Activated CD4-positive, alpha-beta memory T cell treated with anti-CD3 and anti-CD28 coated beads, Interleukin-2, amount 10 ng/mL, durations not matched to agents 7 days and 5 days (primary cell): ENCODE measurements at regions not wholly inside any gene's neighbourhood (a gene's known extent, or its start where the extent isn't known, plus 50 kb on each side); places are given as distances from the start of the nearest gene placed in this dataset.
"Not testable (repeated sequence)": the region's sequence is repeated elsewhere in the genome, so short reads cannot be mapped to it uniquely, and the experiment has no call there.

Experiments
- CTCF ChIA-PET: fragments of 350-600 bp; sonication (Branson Sonifier 250); formaldehyde crosslinking; loops from one replicate; lab custom pipeline; 2021; ENCODE audit warnings: antibody characterized with exemption, inconsistent platforms; lab: Charles Lee
- POLR2A ChIA-PET: fragments of 350-600 bp; sonication (Branson Sonifier 250); formaldehyde crosslinking; loops from one replicate; lab custom pipeline; 2021; ENCODE audit warnings: antibody characterized with exemption; lab: Charles Lee
- DNase-seq: peaks from one replicate; pipeline ENCODE4 v3.0.0-alpha.2; 2020
- H3K27ac Mint-ChIP-seq: one replicate; pipeline ENCODE4 v1.8.0; 2021; ENCODE audit warnings: mild to moderate bottlenecking, mixed read lengths
- H3K27me3 Mint-ChIP-seq: one replicate; pipeline ENCODE4 v1.8.0; 2021; ENCODE audit warnings: mixed read lengths
- H3K36me3 Mint-ChIP-seq: one replicate; pipeline ENCODE4 v1.8.0; 2021; ENCODE audit warnings: low read depth, mixed read lengths
- H3K4me1 Mint-ChIP-seq: one replicate; pipeline ENCODE4 v1.8.0; 2021; ENCODE audit warnings: mixed read lengths
- H3K4me3 Mint-ChIP-seq: one replicate; pipeline ENCODE4 v1.8.0; 2021; ENCODE audit warnings: mild to moderate bottlenecking, mixed read lengths
- H3K9me3 Mint-ChIP-seq: one replicate; pipeline ENCODE4 v1.8.0; 2021; ENCODE audit warnings: mixed read lengths

- DNase-seq, POLR2A ChIA-PET, CTCF ChIA-PET, H3K9me3 Mint-ChIP-seq, H3K36me3 Mint-ChIP-seq, H3K4me3 Mint-ChIP-seq, H3K4me1 Mint-ChIP-seq, H3K27ac Mint-ChIP-seq: not testable (repeated sequence)
- peaks cover 67% of the 10 kb centered on the region for H3K27me3 Mint-ChIP-seq
Measured at GRCh38 chr22:22335640-22336039, 91.1 kb downstream of the VPREB1 start.

DNA sequence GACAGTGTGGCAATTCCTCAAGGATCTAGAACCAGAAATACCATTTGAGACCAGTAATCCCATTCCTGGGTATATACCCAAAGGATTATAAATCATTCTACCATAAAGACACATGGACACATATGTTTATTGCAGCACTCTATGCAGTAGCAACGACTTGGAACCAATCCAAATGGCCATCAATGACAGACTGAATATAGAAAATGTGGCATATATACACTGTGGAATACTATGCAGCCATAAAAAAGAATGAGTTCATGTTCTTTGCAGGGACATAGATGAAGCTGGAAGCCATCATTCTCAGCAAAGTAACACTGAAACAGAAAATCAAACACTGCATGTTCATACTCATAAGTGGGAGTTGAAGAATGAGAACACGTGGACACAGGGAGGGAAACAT, 91.7 kb downstream of the VPREB1 start:
- CTCF ChIA-PET, H3K36me3 Mint-ChIP-seq, H3K4me3 Mint-ChIP-seq, H3K9me3 Mint-ChIP-seq, DNase-seq, POLR2A ChIA-PET, H3K27ac Mint-ChIP-seq, H3K4me1 Mint-ChIP-seq: not testable (repeated sequence)
- peaks cover 66% of the 10 kb centered on the region for H3K27me3 Mint-ChIP-seq

DNA sequence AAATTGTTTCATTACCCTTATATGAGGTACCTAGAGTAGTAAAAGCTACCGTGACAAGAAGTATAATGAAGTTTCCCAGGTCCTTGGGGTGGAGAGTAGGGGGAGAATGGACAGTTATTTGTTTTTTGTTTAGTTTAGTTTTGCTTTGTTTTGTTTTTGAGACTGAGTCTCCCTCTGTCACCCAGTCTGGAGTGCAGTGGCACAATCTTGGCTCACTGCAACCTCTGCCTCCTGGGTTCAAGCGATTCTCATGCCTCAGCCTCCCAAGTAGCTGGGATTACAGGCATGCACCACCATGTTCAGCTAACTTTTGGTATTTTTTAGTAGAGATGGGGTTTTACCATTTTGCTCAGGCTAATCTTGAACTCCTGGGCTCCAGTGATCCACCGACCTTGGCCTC, 94.2 kb downstream of the VPREB1 start:
- peaks cover 45% of the 10 kb centered on the region for H3K27me3 Mint-ChIP-seq
- H3K4me3 Mint-ChIP-seq, H3K4me1 Mint-ChIP-seq, DNase-seq, POLR2A ChIA-PET, H3K9me3 Mint-ChIP-seq, H3K36me3 Mint-ChIP-seq, CTCF ChIA-PET, H3K27ac Mint-ChIP-seq: not testable (repeated sequence)

DNA sequence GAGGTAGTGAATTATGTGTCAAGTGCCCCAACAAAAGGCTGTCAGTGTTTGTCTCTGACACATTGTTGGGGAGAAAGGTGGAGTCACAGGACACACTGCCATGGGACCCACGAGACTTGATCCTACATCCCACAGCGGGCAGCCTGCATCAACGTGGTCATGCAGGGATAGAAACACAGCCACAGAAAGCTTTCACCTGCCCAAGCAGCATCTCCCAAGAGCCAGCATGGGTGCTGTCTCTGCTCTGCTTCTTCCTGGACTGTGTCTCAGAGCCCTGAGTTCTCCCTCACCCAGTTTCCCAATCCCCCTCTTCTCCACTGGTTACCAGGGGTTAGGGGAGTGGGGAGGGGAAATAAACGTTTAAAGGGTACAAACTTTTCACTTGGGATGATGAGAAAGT, 97.2 kb downstream of the VPREB1 start:
- no peaks in the 10 kb centered on the region for H3K9me3 Mint-ChIP-seq
- no peak overlapping the region for H3K4me3 Mint-ChIP-seq
- ChIA-PET POLR2A (no interaction called here), CTCF (interaction anchor here (0.6 to 1.5 kb wide), 2 partner anchors 78 to 88 kb away, joined by 3 to 4 read pairs; no protein-coding TSS in a partner anchor)
- H3K36me3 Mint-ChIP-seq, result no peaks in the 10 kb centered on the region
- peaks cover 20% of the 10 kb centered on the region for H3K27me3 Mint-ChIP-seq
- H3K27ac Mint-ChIP-seq, result no peak overlapping the region
- DNase-seq, result no peak
- H3K4me1 Mint-ChIP-seq, result peaks cover 8% of the 10 kb centered on the region

DNA sequence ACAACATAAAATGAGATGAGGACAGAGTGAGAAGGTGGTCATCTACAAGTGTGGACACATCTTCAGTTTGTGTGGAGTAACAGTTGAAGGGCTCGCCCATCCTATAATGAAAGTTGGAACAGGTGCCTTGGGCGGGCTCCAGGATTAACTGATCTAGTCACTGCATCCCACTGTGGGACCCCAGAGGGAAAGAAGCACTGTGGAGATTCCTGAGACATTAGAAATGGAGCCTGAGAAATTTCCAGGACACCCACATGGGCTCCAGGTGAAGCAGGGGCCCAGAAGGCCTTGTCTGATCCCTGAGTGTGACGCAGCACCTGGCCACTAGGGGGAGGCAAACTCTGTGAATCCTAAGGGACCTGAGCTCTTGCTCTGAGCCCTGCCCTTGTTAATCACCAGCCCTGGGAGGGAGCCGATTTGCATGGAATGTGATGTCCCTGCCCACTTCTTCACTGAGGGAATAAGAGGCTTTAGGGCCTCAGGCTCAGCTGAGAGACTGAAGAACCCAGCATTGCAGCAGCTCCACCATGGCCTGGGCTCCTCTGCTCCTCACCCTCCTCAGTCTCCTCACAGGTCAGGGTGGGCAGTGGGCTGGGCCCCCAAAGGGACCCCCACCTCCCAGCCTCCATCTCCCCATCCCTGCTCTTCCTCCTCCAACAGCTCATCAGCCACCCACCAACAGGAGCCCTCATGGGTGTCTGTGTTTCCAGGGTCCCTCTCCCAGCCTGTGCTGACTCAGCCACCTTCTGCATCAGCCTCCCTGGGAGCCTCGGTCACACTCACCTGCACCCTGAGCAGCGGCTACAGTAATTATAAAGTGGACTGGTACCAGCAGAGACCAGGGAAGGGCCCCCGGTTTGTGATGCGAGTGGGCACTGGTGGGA, 98.4 kb downstream of the VPREB1 start:
- peaks cover 21% of the 10 kb centered on the region for H3K27me3 Mint-ChIP-seq
- H3K4me1 Mint-ChIP-seq, result peaks cover 8% of the 10 kb centered on the region
- peak; percentile 63 for DNase-seq
- CTCF ChIA-PET, result interaction anchor here (0.6 to 1.5 kb wide), 14 partner anchors 9 to 199 kb away, joined by 3 to 6 read pairs (median 3); no protein-coding TSS in a partner anchor
- POLR2A ChIA-PET, result interaction anchor here (1.0 kb wide), 1 partner anchor 9 kb away, joined by 3 read pairs; no protein-coding TSS in a partner anchor
- H3K36me3 Mint-ChIP-seq, result no peaks in the 10 kb centered on the region
- H3K4me3 Mint-ChIP-seq, result no peak overlapping the region
- no peaks in the 10 kb centered on the region for H3K9me3 Mint-ChIP-seq
- no peak overlapping the region for H3K27ac Mint-ChIP-seq

GRCh38 chr22:22343581-22344296, 99.2 kb downstream of the VPREB1 start:
- no peaks in the 10 kb centered on the region for H3K9me3 Mint-ChIP-seq
- peaks cover 21% of the 10 kb centered on the region for H3K27me3 Mint-ChIP-seq
- no peaks in the 10 kb centered on the region for H3K36me3 Mint-ChIP-seq
- ChIA-PET POLR2A (no interaction called here), CTCF (interaction anchor here (0.8 to 1.1 kb wide), 5 partner anchors 12 to 107 kb away, joined by 3 to 6 read pairs (median 3); no protein-coding TSS in a partner anchor)
- peaks cover 8% of the 10 kb centered on the region for H3K4me1 Mint-ChIP-seq
- no peak overlapping the region for H3K4me3 Mint-ChIP-seq
- H3K27ac Mint-ChIP-seq, result no peak overlapping the region
- no peak for DNase-seq

GRCh38 chr22:22344430-22344829, 99.8 kb downstream of the VPREB1 start:
- CTCF ChIA-PET, result no interaction called here
- H3K36me3 Mint-ChIP-seq, result no peaks in the 10 kb centered on the region
- POLR2A ChIA-PET, result no interaction called here
- peaks cover 25% of the 10 kb centered on the region for H3K27me3 Mint-ChIP-seq
- DNase-seq, result no peak
- no peak overlapping the region for H3K27ac Mint-ChIP-seq
- no peak overlapping the region for H3K4me3 Mint-ChIP-seq
- H3K4me1 Mint-ChIP-seq, result peaks cover 7% of the 10 kb centered on the region
- no peaks in the 10 kb centered on the region for H3K9me3 Mint-ChIP-seq

GRCh38 chr22:22345781-22346180, 101.2 kb downstream of the VPREB1 start:
- ChIA-PET POLR2A (no interaction called here), CTCF (no interaction called here)
- Mint-ChIP-seq H3K9me3 (no peaks in the 10 kb centered on the region), H3K36me3 (no peaks in the 10 kb centered on the region), H3K27ac (no peak overlapping the region), H3K27me3 (peaks cover 29% of the 10 kb centered on the region), H3K4me1 (peaks cover 6% of the 10 kb centered on the region), H3K4me3 (no peak overlapping the region)
- DNase-seq, result no peak

GRCh38 chr22:22346401-22347107, 102.0 kb downstream of the VPREB1 start:
- Mint-ChIP-seq H3K36me3 (no peaks in the 10 kb centered on the region), H3K4me3 (no peak overlapping the region), H3K27ac (no peak overlapping the region), H3K9me3 (no peaks in the 10 kb centered on the region), H3K27me3 (peaks cover 29% of the 10 kb centered on the region), H3K4me1 (peaks cover 6% of the 10 kb centered on the region)
- ChIA-PET POLR2A (no interaction called here), CTCF (interaction anchor here (0.7 kb wide), 1 partner anchor 10 kb away, joined by 3 read pairs; no protein-coding TSS in a partner anchor)
- DNase-seq, result no peak

DNA sequence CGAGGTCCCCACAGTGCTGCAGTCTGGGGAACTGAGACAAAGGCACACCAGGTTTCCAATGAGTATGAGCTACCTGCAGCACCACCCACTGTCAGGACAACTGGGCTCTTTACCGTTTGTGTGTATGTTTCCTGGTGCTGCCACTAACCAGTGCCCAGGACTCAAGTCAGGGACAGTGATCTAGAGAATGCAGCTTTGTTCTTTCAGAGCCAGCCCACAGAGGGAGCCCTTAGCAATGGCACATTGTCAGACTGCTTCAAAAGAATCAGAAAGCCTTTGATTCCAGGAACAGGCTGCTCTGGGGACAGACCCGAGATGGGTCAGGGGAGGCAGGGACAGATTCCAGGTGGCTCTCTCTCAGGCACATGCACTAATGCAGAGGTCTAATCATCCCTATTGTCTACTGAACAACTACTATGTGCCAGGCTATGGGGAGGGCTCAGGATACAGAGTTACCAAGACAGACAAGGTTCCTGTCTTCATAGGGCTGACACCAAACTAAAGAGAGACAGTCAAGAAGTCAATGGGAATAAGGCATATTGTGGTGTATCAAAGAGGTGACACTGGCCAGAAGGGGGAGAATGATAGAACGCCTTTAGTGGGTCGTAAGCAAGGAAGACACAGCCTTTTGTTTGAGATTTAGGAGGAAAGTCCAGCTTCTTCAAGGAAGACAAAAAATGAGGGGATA, 103.7 kb downstream of the VPREB1 start:
- Mint-ChIP-seq H3K4me3 (no peak overlapping the region), H3K36me3 (no peaks in the 10 kb centered on the region), H3K27ac (no peak overlapping the region), H3K27me3 (peaks cover 34% of the 10 kb centered on the region), H3K9me3 (no peaks in the 10 kb centered on the region), H3K4me1 (peaks cover 6% of the 10 kb centered on the region)
- POLR2A ChIA-PET, result no interaction called here
- no peak for DNase-seq
- CTCF ChIA-PET, result no interaction called here

GRCh38 chr22:22348815-22349454, 104.3 kb downstream of the VPREB1 start:
- peaks cover 37% of the 10 kb centered on the region for H3K27me3 Mint-ChIP-seq
- POLR2A ChIA-PET, result no interaction called here
- no peak overlapping the region for H3K4me3 Mint-ChIP-seq
- H3K36me3 Mint-ChIP-seq, result no peaks in the 10 kb centered on the region
- CTCF ChIA-PET, result no interaction called here
- no peak for DNase-seq
- H3K27ac Mint-ChIP-seq, result no peak overlapping the region
- H3K9me3 Mint-ChIP-seq, result no peaks in the 10 kb centered on the region
- peaks cover 2% of the 10 kb centered on the region for H3K4me1 Mint-ChIP-seq

GRCh38 chr22:22349455-22349836, 104.9 kb downstream of the VPREB1 start:
- H3K27ac Mint-ChIP-seq, result no peak overlapping the region
- ChIA-PET POLR2A (no interaction called here), CTCF (no interaction called here)
- peaks cover 2% of the 10 kb centered on the region for H3K4me1 Mint-ChIP-seq
- DNase-seq, result no peak
- no peak overlapping the region for H3K4me3 Mint-ChIP-seq
- H3K27me3 Mint-ChIP-seq, result peaks cover 37% of the 10 kb centered on the region
- H3K36me3 Mint-ChIP-seq, result no peaks in the 10 kb centered on the region
- no peaks in the 10 kb centered on the region for H3K9me3 Mint-ChIP-seq
